ENCODE measurements at regions not wholly inside any gene's neighbourhood (a gene's known extent, or its start where the extent isn't known, plus 50 kb on each side); places are given as distances from the start of the nearest gene placed in this dataset.

DNA sequence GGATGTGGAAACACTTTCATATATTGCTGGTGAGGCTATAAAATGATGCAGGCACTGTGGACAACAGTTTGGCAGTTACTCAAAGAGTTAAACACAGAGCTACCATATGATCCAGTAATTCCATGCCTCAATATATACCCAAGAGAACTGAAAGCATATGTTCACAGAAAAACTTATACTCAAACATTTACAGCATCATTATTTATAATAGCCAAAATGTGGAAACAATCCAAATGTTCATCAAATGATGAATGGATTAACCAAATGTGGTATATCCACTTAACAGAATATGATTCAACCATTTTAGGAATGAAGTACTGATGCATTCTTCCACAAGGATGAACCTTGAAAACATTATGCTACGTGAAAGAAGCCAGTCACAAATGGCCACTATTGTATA, 603.8 kb downstream of the IQCM start:
- TF ChIP-seq, protein P1, sequence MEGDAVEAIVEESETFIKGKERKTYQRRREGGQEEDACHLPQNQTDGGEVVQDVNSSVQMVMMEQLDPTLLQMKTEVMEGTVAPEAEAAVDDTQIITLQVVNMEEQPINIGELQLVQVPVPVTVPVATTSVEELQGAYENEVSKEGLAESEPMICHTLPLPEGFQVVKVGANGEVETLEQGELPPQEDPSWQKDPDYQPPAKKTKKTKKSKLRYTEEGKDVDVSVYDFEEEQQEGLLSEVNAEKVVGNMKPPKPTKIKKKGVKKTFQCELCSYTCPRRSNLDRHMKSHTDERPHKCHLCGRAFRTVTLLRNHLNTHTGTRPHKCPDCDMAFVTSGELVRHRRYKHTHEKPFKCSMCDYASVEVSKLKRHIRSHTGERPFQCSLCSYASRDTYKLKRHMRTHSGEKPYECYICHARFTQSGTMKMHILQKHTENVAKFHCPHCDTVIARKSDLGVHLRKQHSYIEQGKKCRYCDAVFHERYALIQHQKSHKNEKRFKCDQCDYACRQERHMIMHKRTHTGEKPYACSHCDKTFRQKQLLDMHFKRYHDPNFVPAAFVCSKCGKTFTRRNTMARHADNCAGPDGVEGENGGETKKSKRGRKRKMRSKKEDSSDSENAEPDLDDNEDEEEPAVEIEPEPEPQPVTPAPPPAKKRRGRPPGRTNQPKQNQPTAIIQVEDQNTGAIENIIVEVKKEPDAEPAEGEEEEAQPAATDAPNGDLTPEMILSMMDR (IDR thresholded peaks at IDR 0.05; ENCODE audit: unreplicated experiment), result no peak
- no peak overlapping the region for H3K4me3 Mint-ChIP-seq
- DNase-seq (ENCODE audit: low spot score in 2 of 2, unreplicated experiment in 2 of 2), result no peak
- no peak overlapping the region for H3K27ac Mint-ChIP-seq
- H3K9me3 Mint-ChIP-seq, result peaks cover 4% of the 10 kb centered on the region
- H3K27me3 Mint-ChIP-seq (ENCODE audit: low read depth), result no peaks in the 10 kb centered on the region
- no peaks in the 10 kb centered on the region for H3K36me3 Mint-ChIP-seq
- H3K4me1 Mint-ChIP-seq, result no peaks in the 10 kb centered on the region

DNA sequence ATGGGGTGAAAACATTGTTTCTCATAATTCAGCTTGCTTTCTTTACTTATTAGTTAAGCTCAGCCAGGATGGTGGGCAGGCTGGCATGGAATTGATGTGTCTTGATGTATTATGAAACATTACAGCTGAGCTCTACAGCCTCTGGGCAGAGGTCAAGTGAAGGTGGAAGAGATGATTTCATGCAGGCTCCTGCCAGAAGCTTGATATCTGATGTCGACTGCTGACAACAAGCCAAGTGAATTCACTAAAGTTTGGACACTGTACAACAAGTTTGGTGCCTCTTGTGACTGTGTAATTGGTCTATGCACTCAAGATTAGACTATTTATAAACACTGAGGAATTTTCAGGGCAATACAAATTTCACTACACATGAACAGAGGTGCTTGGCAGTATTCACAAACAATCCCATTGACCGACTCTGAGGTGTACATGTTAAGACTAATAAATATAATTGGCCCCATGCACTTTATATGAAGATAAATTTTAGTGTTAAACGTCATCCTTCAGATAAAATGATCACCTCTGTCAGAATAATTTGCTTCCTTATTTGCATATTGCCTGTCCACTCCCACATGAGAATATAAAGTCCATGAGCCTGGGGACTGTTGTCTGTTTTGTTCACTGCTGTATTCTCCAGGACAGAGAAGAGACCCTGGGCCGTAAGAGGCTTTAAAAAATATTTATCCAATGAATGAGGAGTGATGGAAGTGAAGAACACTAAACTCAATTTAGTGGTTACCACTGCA, 612.2 kb downstream of the IQCM start:
- TF ChIP-seq, protein P1 (IDR thresholded peaks at IDR 0.05; ENCODE audit: unreplicated experiment), result no peak
- no peak for DNase-seq (ENCODE audit: low spot score in 2 of 2, unreplicated experiment in 2 of 2)
- peak overlapping the region; percentile 88 for H3K27ac Mint-ChIP-seq
- H3K9me3 Mint-ChIP-seq, result peaks cover 3% of the 10 kb centered on the region
- H3K36me3 Mint-ChIP-seq, result no peaks in the 10 kb centered on the region
- peaks cover 51% of the 10 kb centered on the region for H3K4me1 Mint-ChIP-seq
- no peaks in the 10 kb centered on the region for H3K27me3 Mint-ChIP-seq (ENCODE audit: low read depth)
- no peak overlapping the region for H3K4me3 Mint-ChIP-seq

DNA sequence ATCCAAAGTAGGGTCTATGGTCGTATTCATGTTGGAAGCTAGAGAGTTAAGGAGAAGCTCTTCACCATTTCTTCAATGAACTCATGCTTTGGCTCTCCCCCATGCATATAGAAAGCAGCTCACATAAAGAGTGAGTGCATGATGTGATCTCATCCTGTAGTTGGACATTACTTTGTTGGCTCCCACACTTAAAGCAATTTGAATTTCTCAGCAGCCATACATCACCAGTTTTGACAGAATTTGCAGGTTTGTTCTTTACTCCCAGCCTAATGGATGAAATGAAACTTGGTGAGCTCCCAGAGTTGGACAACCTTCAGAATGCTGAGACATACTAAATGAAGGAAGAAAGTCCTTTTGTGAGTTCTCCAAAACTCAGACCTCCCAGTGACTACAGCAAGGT, 613.5 kb downstream of the IQCM start:
- Mint-ChIP-seq H3K9me3 (peaks cover 3% of the 10 kb centered on the region), H3K27me3 (ENCODE audit: low read depth) (no peaks in the 10 kb centered on the region), H3K36me3 (no peaks in the 10 kb centered on the region), H3K4me3 (no peak overlapping the region), H3K4me1 (peaks cover 55% of the 10 kb centered on the region), H3K27ac (peak overlapping the region; percentile 37)
- no peak for DNase-seq (ENCODE audit: low spot score in 2 of 2, unreplicated experiment in 2 of 2)
- TF ChIP-seq, protein P1 (IDR thresholded peaks at IDR 0.05; ENCODE audit: unreplicated experiment), result no peak

DNA sequence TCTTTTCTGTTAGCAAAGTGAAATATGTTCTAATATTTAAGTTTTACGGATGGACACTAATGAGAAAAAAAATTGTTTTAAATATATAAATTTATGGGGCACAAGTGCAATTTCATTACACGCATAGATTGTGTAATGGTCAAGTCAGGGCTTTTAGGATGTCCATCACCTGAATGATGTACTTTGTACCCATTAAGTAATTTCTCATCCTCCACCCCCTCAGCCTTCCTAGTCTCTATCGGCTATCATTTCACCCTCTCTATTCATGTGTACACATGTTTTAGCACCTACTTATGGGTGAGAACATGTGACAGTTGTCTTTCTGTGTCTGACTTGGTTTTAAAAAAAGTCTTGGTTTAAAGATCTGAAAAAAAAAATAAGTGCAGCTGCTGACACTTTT, 616.0 kb downstream of the IQCM start:
- Mint-ChIP-seq H3K4me3 (no peak overlapping the region), H3K27ac (no peak overlapping the region), H3K9me3 (peaks cover 3% of the 10 kb centered on the region), H3K4me1 (peaks cover 41% of the 10 kb centered on the region), H3K36me3 (no peaks in the 10 kb centered on the region), H3K27me3 (ENCODE audit: low read depth) (no peaks in the 10 kb centered on the region)
- DNase-seq (ENCODE audit: low spot score in 2 of 2, unreplicated experiment in 2 of 2), result no peak
- TF ChIP-seq, protein P1 (IDR thresholded peaks at IDR 0.05; ENCODE audit: unreplicated experiment), result no peak

DNA sequence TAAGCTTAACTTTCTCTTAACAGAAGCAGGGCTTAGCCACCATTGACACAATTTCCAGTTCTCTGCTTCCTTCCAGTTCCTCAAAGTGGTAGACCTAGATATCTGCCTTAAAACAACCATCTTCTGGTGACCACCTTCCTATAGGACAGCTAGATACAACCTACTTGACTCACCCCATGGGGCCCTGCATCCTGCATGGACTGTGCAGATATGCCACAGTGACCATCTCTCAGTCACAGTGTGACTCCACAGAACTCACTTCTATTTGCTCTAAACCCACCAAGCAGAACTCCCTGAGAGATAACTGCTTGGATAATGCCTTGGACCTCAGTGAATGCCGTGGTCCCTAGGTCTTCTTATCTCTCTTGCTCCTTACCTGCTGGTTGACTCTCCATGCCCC, 621.6 kb downstream of the IQCM start:
- no peak overlapping the region for H3K4me3 Mint-ChIP-seq
- no peak for DNase-seq (ENCODE audit: low spot score in 2 of 2, unreplicated experiment in 2 of 2)
- no peaks in the 10 kb centered on the region for H3K27me3 Mint-ChIP-seq (ENCODE audit: low read depth)
- H3K9me3 Mint-ChIP-seq, result no peaks in the 10 kb centered on the region
- peaks cover 9% of the 10 kb centered on the region for H3K4me1 Mint-ChIP-seq
- TF ChIP-seq, protein P1 (IDR thresholded peaks at IDR 0.05; ENCODE audit: unreplicated experiment), result no peak
- no peak overlapping the region for H3K27ac Mint-ChIP-seq
- no peaks in the 10 kb centered on the region for H3K36me3 Mint-ChIP-seq

Data from mesothelial cell of epicardium (in vitro differentiated cells).